H1 (cell line): ENCODE measurements at regions not wholly inside any gene's neighbourhood (a gene's known extent, or its start where the extent isn't known, plus 50 kb on each side); places are given as distances from the start of the nearest gene placed in this dataset.

Experiments used
- CTCF ChIA-PET: fragments of 300-600 bp; sonication (Branson Sonifier 250); formaldehyde crosslinking; loops from one replicate; lab custom pipeline; 2021; ENCODE audit not compliant: partially characterized antibody; lab: Charles Lee
- POLR2A ChIA-PET: fragments of 300-600 bp; sonication (Branson Sonifier 250); formaldehyde crosslinking; loops from one replicate; lab custom pipeline; 2021; ENCODE audit warnings: inconsistent platforms; ENCODE audit not compliant: partially characterized antibody; lab: Charles Lee
- DNase-seq, 2 experiments: peaks; one replicate each; pipeline versions ENCODE4 v3.0.0 to v3.0.0-alpha.2; 2010 to 2022; ENCODE audit warnings: low spot score in 2 of 2, low read depth in 1 of 2, mixed read lengths in 1 of 2
- FAIRE-seq: peaks from 2 replicates; lab custom pipeline; 2011; peaks lifted over from hg19 to GRCh38; lab: Jason Lieb, UNC
- H2AFZ ChIP-seq: 2 replicates; pipeline ENCODE4 v1.8.1; 2012; ENCODE audit warnings: low read length, inconsistent platforms
- H2AK5ac ChIP-seq: 2 replicates; pipeline ENCODE4 v1.6.1; 2013; ENCODE audit warnings: low read depth, low read length
- H2BK120ac ChIP-seq: replicated peaks from 2 replicates; pipeline ENCODE3; 2013; ENCODE audit warnings: low read depth, low read length, inconsistent platforms
- H2BK12ac ChIP-seq: 2 replicates; pipeline ENCODE4 v1.6.1; 2013; ENCODE audit warnings: low read depth, low read length
- H2BK15ac ChIP-seq: 2 replicates; pipeline ENCODE4 v1.6.1; 2013; ENCODE audit warnings: low read length
- H2BK20ac ChIP-seq: 2 replicates; pipeline ENCODE4 v1.6.1; 2013; ENCODE audit warnings: low read length
- H2BK5ac ChIP-seq: 2 replicates; pipeline ENCODE4 v1.6.1; 2013; ENCODE audit warnings: low read depth, low read length
- H3K14ac ChIP-seq: 2 replicates; pipeline ENCODE4 v1.6.1; 2013; ENCODE audit warnings: inconsistent platforms; ENCODE audit not compliant: insufficient read length
- H3K18ac ChIP-seq: 2 replicates; pipeline ENCODE4 v1.6.1; 2013; ENCODE audit warnings: low read length; ENCODE audit errors: extremely low read depth
- H3K23ac ChIP-seq: 2 replicates; pipeline ENCODE4 v1.6.1; 2013; ENCODE audit warnings: inconsistent platforms; ENCODE audit not compliant: insufficient read length
- H3K23me2 ChIP-seq: 2 replicates; pipeline ENCODE4 v1.6.1; 2013; ENCODE audit warnings: low read depth, low read length
- H3K27ac ChIP-seq: 2 replicates; pipeline ENCODE4 v1.6.1; 2011; ENCODE audit warnings: low read depth, low read length, inconsistent platforms
- H3K27me3 ChIP-seq, 4 experiments: replicated peaks in 1 of 4; 1 replicate in 1 of 4; 2 replicates in 3 of 4; pipeline versions ENCODE4 v1.6.1 to v1.8.1; 2011 to 2013; ENCODE audit warnings: low read length in 3 of 4, mild to moderate bottlenecking in 3 of 4, inconsistent platforms in 2 of 4, mixed read lengths in 2 of 4, moderate library complexity in 1 of 4; ENCODE audit not compliant: control insufficient read depth in 3 of 4, insufficient read depth in 3 of 4; ENCODE audit errors: extremely low read depth in 1 of 4
- H3K36me3 ChIP-seq, 4 experiments: 2 replicates each; pipeline versions ENCODE4 v1.6.1 to v1.8.1; 2011 to 2013; ENCODE audit warnings: mild to moderate bottlenecking in 4 of 4, low read length in 3 of 4, moderate library complexity in 2 of 4, control low read depth in 1 of 4, inconsistent platforms in 1 of 4; ENCODE audit not compliant: insufficient read depth in 4 of 4, control insufficient read depth in 2 of 4
- H3K4ac ChIP-seq: replicated peaks from 2 replicates; pipeline ENCODE3; 2013; ENCODE audit warnings: low read length, low read depth, mixed read lengths, inconsistent platforms; ENCODE audit not compliant: insufficient read length
- H3K4me1 ChIP-seq, 4 experiments: replicated peaks in 1 of 4; 1 replicate in 1 of 4; 2 replicates in 3 of 4; pipeline versions ENCODE4 v1.6.1 to v1.8.1; 2011 to 2013; ENCODE audit warnings: low read length in 3 of 4, inconsistent platforms in 2 of 4, mixed read lengths in 1 of 4; ENCODE audit not compliant: insufficient read depth in 4 of 4, control insufficient read depth in 3 of 4
- H3K4me2 ChIP-seq, 2 experiments: 2 replicates each; pipeline versions ENCODE4 v1.6.1 to v1.8.1; 2011 to 2013; ENCODE audit warnings: low read depth in 2 of 2, low read length in 2 of 2, control low read depth in 1 of 2, inconsistent platforms in 1 of 2, mild to moderate bottlenecking in 1 of 2; ENCODE audit not compliant: insufficient read depth in 1 of 2
- H3K4me3 ChIP-seq, 4 experiments: fragments of 200-600, 300-600 bp in 1 of 4; sonication (generic), shearing (Covaris generic), sonication (Bioruptor Twin) in 1 of 4; 2 replicates each; pipeline versions ENCODE4 v1.5.1 to v1.8.1; 2011 to 2016; ENCODE audit warnings: low read length in 4 of 4, low read depth in 3 of 4, control low read depth in 2 of 4, inconsistent platforms in 2 of 4, mild to moderate bottlenecking in 2 of 4, mixed read lengths in 1 of 4, moderate library complexity in 1 of 4; ENCODE audit not compliant: insufficient read depth in 2 of 4; ENCODE audit errors: extremely low read depth in 1 of 4
- H3K56ac ChIP-seq: replicated peaks from 2 replicates; pipeline ENCODE3; 2013; ENCODE audit warnings: low read depth, mild to moderate bottlenecking, mixed read lengths, low read length, inconsistent platforms; ENCODE audit not compliant: insufficient read length
- H3K79me1 ChIP-seq: 2 replicates; pipeline ENCODE4 v1.6.1; 2013; ENCODE audit warnings: low read depth, low read length, control low read depth
- H3K79me2 ChIP-seq, 2 experiments: 2 replicates each; pipeline versions ENCODE4 v1.6.1 to v1.8.1; 2012 to 2013; ENCODE audit warnings: low read length in 2 of 2, mild to moderate bottlenecking in 2 of 2, inconsistent platforms in 1 of 2; ENCODE audit not compliant: insufficient read depth in 2 of 2, control insufficient read depth in 1 of 2
- H3K9ac ChIP-seq, 4 experiments: replicated peaks in 1 of 4; 1 replicate in 1 of 4; 2 replicates in 3 of 4; pipeline versions ENCODE4 v1.6.1 to v1.8.1; 2011 to 2013; ENCODE audit warnings: low read depth in 3 of 4, low read length in 3 of 4, control low read depth in 2 of 4, mild to moderate bottlenecking in 2 of 4, moderate library complexity in 2 of 4, inconsistent platforms in 1 of 4; ENCODE audit errors: extremely low read depth in 1 of 4
- H3K9me3 ChIP-seq, 2 experiments: 2 replicates each; pipeline versions ENCODE4 v1.6.1 to v1.8.1; 2012 to 2013; ENCODE audit warnings: mild to moderate bottlenecking in 2 of 2, moderate library complexity in 2 of 2, control low read depth in 1 of 2, inconsistent platforms in 1 of 2, low read depth in 1 of 2, low read length in 1 of 2, mixed read lengths in 1 of 2; ENCODE audit not compliant: insufficient read depth in 2 of 2
- H4K20me1 ChIP-seq, 2 experiments: replicated peaks in 1 of 2; 2 replicates each; pipeline versions ENCODE3 to v1.8.1; 2011 to 2013; ENCODE audit warnings: inconsistent platforms in 2 of 2, low read length in 2 of 2, mild to moderate bottlenecking in 1 of 2; ENCODE audit not compliant: insufficient read depth in 2 of 2, control insufficient read depth in 1 of 2
- H4K5ac ChIP-seq: 2 replicates; pipeline ENCODE4 v1.6.1; 2013; ENCODE audit warnings: low read length, low read depth, mixed read lengths, inconsistent platforms; ENCODE audit not compliant: insufficient read length
- H4K8ac ChIP-seq: 2 replicates; pipeline ENCODE4 v1.8.0; 2013; ENCODE audit warnings: mild to moderate bottlenecking, moderate library complexity, low read length, inconsistent platforms; ENCODE audit not compliant: insufficient read depth; ENCODE audit errors: extremely low read depth
- H4K91ac ChIP-seq: replicated peaks from 2 replicates; pipeline ENCODE3; 2013; ENCODE audit warnings: low read length, mixed read lengths, inconsistent platforms; ENCODE audit not compliant: insufficient read length
- CEBPB ChIP-seq: IDR thresholded peaks from 2 replicates; pipeline ENCODE4 v1.6.1; 2012; ENCODE audit warnings: low read depth, low read length
- EGR1 ChIP-seq: IDR thresholded peaks from 2 replicates; pipeline ENCODE4 v1.6.1; 2011; ENCODE audit warnings: low read depth, low read length, borderline replicate concordance
- POU5F1 ChIP-seq: IDR thresholded peaks from 2 replicates; pipeline ENCODE4 v1.6.1; 2011; ENCODE audit warnings: low read depth, mild to moderate bottlenecking, low read length, moderate library complexity
- TAF1 ChIP-seq: IDR thresholded peaks from 2 replicates; pipeline ENCODE4 v1.6.1; 2011; ENCODE audit warnings: mild to moderate bottlenecking, low read depth, low read length
- TEAD4 ChIP-seq: IDR thresholded peaks from 2 replicates; pipeline ENCODE4 v1.6.1; 2012; ENCODE audit warnings: low read depth, low read length, inconsistent platforms, mixed read lengths
- WGBS, 2 experiments: shearing (Covaris generic) in 1 of 2; methylation state at CpG; one replicate each; pipeline versions ENCODE4 v1.1.6 to v1.1.7; 2013 to 2015; ENCODE audit warnings: low lambda C conversion rate in 2 of 2, mixed read lengths in 2 of 2, inconsistent platforms in 1 of 2, low coverage in 1 of 2, missing lambda C conversion rate in 1 of 2; ENCODE audit not compliant: insufficient replicate concordance in 2 of 2, insufficient coverage in 1 of 2, insufficient read length in 1 of 2; ENCODE audit errors: extremely low coverage in 1 of 2, missing lambda C conversion rate in 1 of 2; 5-methylcytosine and 5-hydroxymethylcytosine counted together

- Histone ChIP-seq H3K56ac (no peak overlapping the region), H3K4me3 (no peak overlapping the region), H3K4ac (no peak overlapping the region), H3K23ac (no peak overlapping the region), H2BK15ac (no peak overlapping the region), H3K79me1 (no peaks in the 10 kb centered on the region), H3K9ac (no peak overlapping the region), H3K4me2 (no peak overlapping the region), H2BK5ac (no peak overlapping the region), H3K23me2 (no peaks in the 10 kb centered on the region), H2BK20ac (no peak overlapping the region), H3K27ac (no peak overlapping the region), H3K18ac (no peak overlapping the region), H3K4me1 (peaks cover 0 to 3% (median 3%) of the 10 kb centered on the region in 4 experiments; a peak in 6 of 7 replicates), H3K27me3 (no peaks in the 10 kb centered on the region), H4K8ac (no peak overlapping the region), H3K9me3 (no peaks in the 10 kb centered on the region), H2BK120ac (no peak overlapping the region), H3K14ac (no peak overlapping the region), H4K5ac (no peak overlapping the region), H3K79me2 (no peaks in the 10 kb centered on the region), H4K20me1 (no peaks in the 10 kb centered on the region), H2AFZ (no peak overlapping the region), H3K36me3 (no peaks in the 10 kb centered on the region), H4K91ac (no peak overlapping the region), H2AK5ac (no peak overlapping the region), H2BK12ac (no peak overlapping the region)
- ChIA-PET CTCF (interaction anchor here (1.1 to 1.7 kb wide), 2 partner anchors 11 to 84 kb away, joined by 3 to 5 read pairs; no protein-coding TSS in a partner anchor), POLR2A (no interaction called here)
- DNase-seq = peak in 1 of 2 experiments; percentile 14
- 93% methylated on average over 2 of the region's 2 CpGs; no CpG with 5 or more reads in 1 of the 2 experiments for WGBS, 2 experiments
- TF ChIP-seq CEBPB (no peak), EGR1 (no peak), POU5F1 (no peak), TAF1 (no peak), TEAD4 (no peak)
- FAIRE-seq = no peak
These were observed 158.2 kb downstream of the MACROH2A1 start for GRCh38 chr5:135240781-135241360.
